HL-60 (cell line): ENCODE measurements at regions not wholly inside any gene's neighbourhood (a gene's known extent, or its start where the extent isn't known, plus 50 kb on each side); places are given as distances from the start of the nearest gene placed in this dataset.

Experiments used
- DNase-seq, 2 experiments: peaks; one replicate each; pipeline ENCODE4 v3.0.0-alpha.2; 2010 to 2020; ENCODE audit warnings: low read depth in 1 of 2, low spot score in 1 of 2
- H3K27ac ChIP-seq: fragments of 250-450 bp; sonication (Bioruptor Pico); replicated peaks from 2 replicates; pipeline ENCODE4 v1.5.1; 2020; ENCODE audit warnings: mild to moderate bottlenecking, moderate library complexity
- H3K27me3 ChIP-seq: fragments of 250-450 bp; sonication (Bioruptor Pico); 2 replicates; pipeline ENCODE4 v1.5.1; 2021; ENCODE audit warnings: mild to moderate bottlenecking, moderate library complexity; ENCODE audit not compliant: insufficient read depth, poor library complexity, severe bottlenecking
- H3K4me3 ChIP-seq: replicated peaks from 2 replicates; pipeline ENCODE4 v1.5.1; 2011; ENCODE audit warnings: mild to moderate bottlenecking, control low read depth, low read length; ENCODE audit not compliant: insufficient read depth
- CTCF ChIP-seq: IDR thresholded peaks from one replicate; pipeline ENCODE4 v1.5.1; 2011; ENCODE audit warnings: low read length, control low read depth, inconsistent platforms; ENCODE audit not compliant: insufficient read depth
- GABPA ChIP-seq: IDR thresholded peaks from 2 replicates; pipeline ENCODE4 v1.6.1; 2012; ENCODE audit warnings: low read depth
- POLR2AphosphoS5 ChIP-seq: IDR thresholded peaks from 2 replicates; pipeline ENCODE4 v1.6.1; 2012; ENCODE audit warnings: low read depth
- REST ChIP-seq: IDR thresholded peaks from 2 replicates; pipeline ENCODE4 v1.6.1; 2012; ENCODE audit warnings: low read depth; ENCODE audit not compliant: insufficient replicate concordance
- SPI1 ChIP-seq: IDR thresholded peaks from 2 replicates; pipeline ENCODE4 v1.6.1; 2012; ENCODE audit warnings: low read depth, mild to moderate bottlenecking, borderline replicate concordance

GRCh38 chrX:39464253-39464652 lies 633.5 kb downstream of the BCOR start:
- Histone ChIP-seq H3K27ac (no peak overlapping the region), H3K27me3 (no peaks in the 10 kb centered on the region), H3K4me3 (no peak overlapping the region)
- no peak for DNase-seq
- TF ChIP-seq CTCF (no peak), POLR2AphosphoS5 (no peak), SPI1 (no peak), GABPA (no peak), REST (no peak)

- Histone ChIP-seq H3K4me3 (no peak overlapping the region), H3K27ac (no peak overlapping the region), H3K27me3 (no peaks in the 10 kb centered on the region)
- DNase-seq, result no peak
- TF ChIP-seq POLR2AphosphoS5, result no peak
- TF ChIP-seq CTCF, result no peak
- TF ChIP-seq GABPA, result no peak
- no peak for TF ChIP-seq SPI1
- no peak for TF ChIP-seq REST
Observed at GRCh38 chrX:39465467-39465866, 632.3 kb downstream of the BCOR start.

GRCh38 chrX:39465906-39466305 lies 631.9 kb downstream of the BCOR start:
- DNase-seq, result no peak
- 0 out of 2 replicates have a peak, but pooled peaks have one; percentile 1 for TF ChIP-seq SPI1
- TF ChIP-seq POLR2AphosphoS5, result no peak
- no peak overlapping the region for H3K27ac ChIP-seq
- no peaks in the 10 kb centered on the region for H3K27me3 ChIP-seq
- no peak overlapping the region for H3K4me3 ChIP-seq

- H3K27me3 ChIP-seq, result no peaks in the 10 kb centered on the region
- no peak overlapping the region for H3K27ac ChIP-seq
- no peak for TF ChIP-seq POLR2AphosphoS5
- no peak for TF ChIP-seq GABPA
- TF ChIP-seq REST, result no peak
- no peak for TF ChIP-seq SPI1
- H3K4me3 ChIP-seq, result no peak overlapping the region
- DNase-seq, result no peak
Observed at GRCh38 chrX:39469126-39469525, 628.6 kb downstream of the BCOR start.
